Posterior vena cava (tissue), 2 donors: ENCODE measurements at regions not wholly inside any gene's neighbourhood (a gene's known extent, or its start where the extent isn't known, plus 50 kb on each side); places are given as distances from the start of the nearest gene placed in this dataset.
"Not testable (repeated sequence)": the region's sequence is repeated elsewhere in the genome, so short reads cannot be mapped to it uniquely, and the experiment has no call there.

Experiments
- DNase-seq: peaks from one replicate; pipeline ENCODE4 v3.0.0-alpha.2; 2020; ENCODE audit warnings: low spot score
- intact Hi-C, 2 donors: fragments of 100-400 bp; cut with DNase I; formaldehyde crosslinking; loops; one replicate each; pipeline versions ENCODE4 v1.14.1 to v1.14.2; 2022 to 2023
- donor health status: DM: yes; HTN: yes; CAD: no.
- donor health status: DM: yes; HTN: yes; CAD: no.

GRCh38 chr3:106965307-106965706, 411.9 kb upstream of the CCDC54 start:
- intact Hi-C loops = no loop called here
- no peak for DNase-seq

- intact Hi-C loops = no loop called here
- DNase-seq = no peak
These were observed 407.6 kb upstream of the CCDC54 start for GRCh38 chr3:106969596-106969995.

GRCh38 chr3:106981392-106981791, 395.8 kb upstream of the CCDC54 start:
- intact Hi-C loops = no loop called here
- no peak for DNase-seq

GRCh38 chr3:106985721-106986120, 391.5 kb upstream of the CCDC54 start:
- DNase-seq = no peak
- intact Hi-C loops = no loop called here

- DNase-seq, intact Hi-C loops: not testable (repeated sequence)
These were observed 378.2 kb upstream of the CCDC54 start for GRCh38 chr3:106998841-106999682.

- no peak for DNase-seq
- intact Hi-C loops = no loop called here
These were observed 375.6 kb upstream of the CCDC54 start for GRCh38 chr3:107001635-107002034.

GRCh38 chr3:107005352-107005751, 371.9 kb upstream of the CCDC54 start:
- DNase-seq, intact Hi-C loops: not testable (repeated sequence)

GRCh38 chr3:107008213-107008612, 369.0 kb upstream of the CCDC54 start:
- intact Hi-C loops = no loop called here

GRCh38 chr3:107013641-107014040, 363.6 kb upstream of the CCDC54 start:
- intact Hi-C loops = no loop called here
- no peak for DNase-seq

More at GRCh38 chr3:107008213-107008612, 369.0 kb upstream of the CCDC54 start:
- DNase-seq = no peak

- no peak for DNase-seq
These were observed 352.6 kb upstream of the CCDC54 start for GRCh38 chr3:107024551-107025026.

GRCh38 chr3:107025961-107026360, 351.3 kb upstream of the CCDC54 start:
- intact Hi-C loops = no loop called here
- no peak for DNase-seq

More at GRCh38 chr3:107024551-107025026, 352.6 kb upstream of the CCDC54 start:
- intact Hi-C loops = no loop called here

- DNase-seq = no peak
- intact Hi-C loops = no loop called here
These were observed 349.2 kb upstream of the CCDC54 start for GRCh38 chr3:107028086-107028485.

GRCh38 chr3:107028626-107029025, 348.6 kb upstream of the CCDC54 start:
- intact Hi-C loops = no loop called here
- DNase-seq = no peak

- intact Hi-C loops = no loop called here
- no peak for DNase-seq
These were observed 345.1 kb upstream of the CCDC54 start for GRCh38 chr3:107032111-107032510.

GRCh38 chr3:107034142-107034541, 343.1 kb upstream of the CCDC54 start:
- intact Hi-C loops = no loop called here
- DNase-seq = no peak

- no peak for DNase-seq
- intact Hi-C loops = no loop called here
These were observed 342.1 kb upstream of the CCDC54 start for GRCh38 chr3:107035176-107035575.

- DNase-seq = no peak
- intact Hi-C loops = no loop called here
These were observed 332.6 kb upstream of the CCDC54 start for GRCh38 chr3:107044677-107045076.

- DNase-seq = no peak
- intact Hi-C loops = no loop called here
These were observed 331.4 kb upstream of the CCDC54 start for GRCh38 chr3:107045791-107046190.

GRCh38 chr3:107055181-107055942, 321.9 kb upstream of the CCDC54 start:
- no peak for DNase-seq
- intact Hi-C loops = no loop called here

GRCh38 chr3:107061466-107061865, 315.8 kb upstream of the CCDC54 start:
- intact Hi-C loops = no loop called here
- DNase-seq = no peak
